Mesenchymal stem cell (in vitro differentiated cells and primary cell): ENCODE measurements at regions not wholly inside any gene's neighbourhood (a gene's known extent, or its start where the extent isn't known, plus 50 kb on each side); places are given as distances from the start of the nearest gene placed in this dataset.

Source experiments
- DNase-seq: peaks from one replicate; pipeline ENCODE4 v3.0.0-alpha.2; 2013
- H2AFZ ChIP-seq: one replicate; pipeline ENCODE4 v1.6.1; 2013; ENCODE audit warnings: low read depth, mild to moderate bottlenecking, control low read depth, inconsistent platforms, low read length, moderate library complexity
- H2AK5ac ChIP-seq: 2 replicates; pipeline ENCODE4 v1.6.1; 2013; ENCODE audit warnings: low read length, moderate library complexity, mild to moderate bottlenecking, inconsistent platforms; ENCODE audit not compliant: severe bottlenecking
- H2BK120ac ChIP-seq: one replicate; pipeline ENCODE4 v1.6.1; 2013; ENCODE audit warnings: low read depth, mild to moderate bottlenecking, inconsistent platforms, low read length, moderate library complexity
- H2BK12ac ChIP-seq, 2 experiments: one replicate each; pipeline ENCODE4 v1.6.1; 2013; ENCODE audit warnings: inconsistent platforms in 2 of 2, low read length in 2 of 2, mild to moderate bottlenecking in 2 of 2, moderate library complexity in 2 of 2, control low read depth in 1 of 2
- H2BK15ac ChIP-seq: one replicate; pipeline ENCODE4 v1.6.1; 2013; ENCODE audit warnings: mild to moderate bottlenecking, low read depth, inconsistent platforms; ENCODE audit not compliant: poor library complexity, severe bottlenecking
- H2BK5ac ChIP-seq: 2 replicates; pipeline ENCODE4 v1.6.1; 2013; ENCODE audit warnings: low read depth, mild to moderate bottlenecking, low read length, control low read depth, inconsistent platforms; ENCODE audit not compliant: poor library complexity, severe bottlenecking
- H3K14ac ChIP-seq, 2 experiments: one replicate each; pipeline ENCODE4 v1.6.1; 2013; ENCODE audit warnings: inconsistent platforms in 2 of 2, low read length in 2 of 2, control low read depth in 1 of 2, mild to moderate bottlenecking in 1 of 2, moderate library complexity in 1 of 2
- H3K18ac ChIP-seq, 2 experiments: one replicate each; pipeline ENCODE4 v1.6.1; 2013; ENCODE audit warnings: inconsistent platforms in 2 of 2, low read length in 2 of 2, control low read depth in 1 of 2, low read depth in 1 of 2, mild to moderate bottlenecking in 1 of 2
- H3K23ac ChIP-seq, 2 experiments: one replicate each; pipeline ENCODE4 v1.6.1; 2013; ENCODE audit warnings: inconsistent platforms in 2 of 2, low read length in 2 of 2, mild to moderate bottlenecking in 2 of 2, moderate library complexity in 2 of 2, control low read depth in 1 of 2
- H3K27ac ChIP-seq: 2 replicates; pipeline ENCODE4 v1.5.1; 2013; ENCODE audit warnings: mild to moderate bottlenecking, moderate library complexity, low read length, control low read depth, inconsistent platforms; ENCODE audit not compliant: poor library complexity, severe bottlenecking
- H3K27me3 ChIP-seq, 2 experiments: 2 replicates each; pipeline versions ENCODE4 v1.6.1 to v1.7.0; 2013; ENCODE audit warnings: low read length in 2 of 2, mild to moderate bottlenecking in 2 of 2, moderate library complexity in 2 of 2, control low read depth in 1 of 2, inconsistent platforms in 1 of 2; ENCODE audit not compliant: control insufficient read depth in 1 of 2, insufficient read depth in 1 of 2
- H3K36me3 ChIP-seq, 2 experiments: 2 replicates each; pipeline versions ENCODE4 v1.6.1 to v1.7.0; 2013; ENCODE audit warnings: low read length in 2 of 2, control low read depth in 1 of 2, inconsistent platforms in 1 of 2, low read depth in 1 of 2, mild to moderate bottlenecking in 1 of 2; ENCODE audit not compliant: insufficient read depth in 2 of 2, control insufficient read depth in 1 of 2
- H3K4ac ChIP-seq, 2 experiments: one replicate each; pipeline ENCODE4 v1.6.1; 2013; ENCODE audit warnings: inconsistent platforms in 2 of 2, low read length in 2 of 2, mild to moderate bottlenecking in 2 of 2, moderate library complexity in 2 of 2, control low read depth in 1 of 2, low read depth in 1 of 2
- H3K4me1 ChIP-seq: 2 replicates; pipeline ENCODE4 v1.6.1; 2013; ENCODE audit warnings: low read depth, low read length, control low read depth; ENCODE audit not compliant: control insufficient read depth, insufficient read depth
- H3K4me2 ChIP-seq: 2 replicates; pipeline ENCODE4 v1.6.1; 2013; ENCODE audit warnings: low read length, mild to moderate bottlenecking, inconsistent platforms; ENCODE audit not compliant: poor library complexity, severe bottlenecking
- H3K4me3 ChIP-seq, 2 experiments: 2 replicates each; pipeline versions ENCODE4 v1.5.1 to v1.7.0; 2013; ENCODE audit warnings: low read length in 2 of 2, mild to moderate bottlenecking in 2 of 2, control low read depth in 1 of 2, low read depth in 1 of 2; ENCODE audit not compliant: insufficient read depth in 1 of 2
- H3K79me1 ChIP-seq: replicated peaks from 2 replicates; pipeline ENCODE4 v1.6.1; 2013; ENCODE audit warnings: mild to moderate bottlenecking, control low read depth, low read length, inconsistent platforms; ENCODE audit not compliant: poor library complexity, severe bottlenecking
- H3K9ac ChIP-seq: 2 replicates; pipeline ENCODE4 v1.7.0; 2013; ENCODE audit warnings: mild to moderate bottlenecking, low read length, moderate library complexity
- H3K9me3 ChIP-seq: 2 replicates; pipeline ENCODE4 v1.7.0; 2013; ENCODE audit warnings: mild to moderate bottlenecking, low read length; ENCODE audit not compliant: control insufficient read depth
- H4K8ac ChIP-seq: one replicate; pipeline ENCODE4 v1.6.1; 2013; ENCODE audit warnings: inconsistent platforms, mild to moderate bottlenecking, low read length, moderate library complexity
- H4K91ac ChIP-seq: one replicate; pipeline ENCODE4 v1.6.1; 2013; ENCODE audit warnings: mild to moderate bottlenecking, low read length, inconsistent platforms
- WGBS: methylation state at CpG from one replicate; pipeline ENCODE4 v1.1.7; 2013; ENCODE audit warnings: mixed read lengths; 5-methylcytosine and 5-hydroxymethylcytosine counted together

GRCh38 chr13:21930536-21930935 lies 259.7 kb downstream of the FGF9 start:
- Histone ChIP-seq H3K23ac (no peak overlapping the region), H3K27me3 (no peaks in the 10 kb centered on the region), H3K79me1 (no peaks in the 10 kb centered on the region), H3K14ac (no peak overlapping the region), H3K18ac (no peak overlapping the region), H4K91ac (no peak overlapping the region), H3K9ac (no peak overlapping the region), H2AFZ (no peak overlapping the region), H3K9me3 (no peaks in the 10 kb centered on the region), H2BK15ac (no peak overlapping the region), H3K4ac (no peak overlapping the region), H2BK12ac (no peak overlapping the region), H2AK5ac (no peak overlapping the region), H2BK5ac (no peak overlapping the region), H3K4me1 (no peaks in the 10 kb centered on the region), H2BK120ac (no peak overlapping the region), H3K4me3 (no peak overlapping the region), H3K4me2 (no peak overlapping the region), H3K27ac (no peak overlapping the region), H3K36me3 (no peaks in the 10 kb centered on the region), H4K8ac (no peak overlapping the region)
- WGBS, result 50% methylated on average over 6 of the region's 6 CpGs
- DNase-seq, result no peak

GRCh38 chr13:21932578-21932977 lies 261.7 kb downstream of the FGF9 start:
- no peak overlapping the region for H2BK120ac ChIP-seq
- H3K14ac ChIP-seq, result no peak overlapping the region
- no peak overlapping the region for H3K18ac ChIP-seq
- no peaks in the 10 kb centered on the region for H3K27me3 ChIP-seq
- H3K4me1 ChIP-seq, result no peaks in the 10 kb centered on the region
- no peak overlapping the region for H4K8ac ChIP-seq
- H2BK5ac ChIP-seq, result no peak overlapping the region
- H3K27ac ChIP-seq, result no peak overlapping the region
- no peak overlapping the region for H3K23ac ChIP-seq
- H3K4me2 ChIP-seq, result no peak overlapping the region
- DNase-seq, result no peak
- no peak overlapping the region for H3K9ac ChIP-seq
- 80% methylated on average over 1 of the region's 2 CpGs for WGBS
- no peak overlapping the region for H4K91ac ChIP-seq
- no peaks in the 10 kb centered on the region for H3K9me3 ChIP-seq
- no peak overlapping the region for H2BK15ac ChIP-seq
- H2BK12ac ChIP-seq, result no peak overlapping the region
- no peak overlapping the region for H2AFZ ChIP-seq
- H3K4me3 ChIP-seq, result no peak overlapping the region
- no peak overlapping the region for H3K4ac ChIP-seq
- H3K79me1 ChIP-seq, result no peaks in the 10 kb centered on the region
- H2AK5ac ChIP-seq, result no peak overlapping the region
- H3K36me3 ChIP-seq, result no peaks in the 10 kb centered on the region

GRCh38 chr13:21932996-21933395 lies 262.1 kb downstream of the FGF9 start:
- no peak overlapping the region for H3K4me2 ChIP-seq
- no peaks in the 10 kb centered on the region for H3K79me1 ChIP-seq
- H3K9ac ChIP-seq, result no peak overlapping the region
- H3K4me1 ChIP-seq, result no peaks in the 10 kb centered on the region
- no peaks in the 10 kb centered on the region for H3K27me3 ChIP-seq
- H2BK15ac ChIP-seq, result no peak overlapping the region
- H3K4ac ChIP-seq, result no peak overlapping the region
- H2BK5ac ChIP-seq, result no peak overlapping the region
- H3K9me3 ChIP-seq, result no peaks in the 10 kb centered on the region
- H4K8ac ChIP-seq, result no peak overlapping the region
- no peak overlapping the region for H3K18ac ChIP-seq
- no peak overlapping the region for H2AK5ac ChIP-seq
- no peak overlapping the region for H3K14ac ChIP-seq
- no peak overlapping the region for H3K23ac ChIP-seq
- H2AFZ ChIP-seq, result no peak overlapping the region
- no peaks in the 10 kb centered on the region for H3K36me3 ChIP-seq
- no peak overlapping the region for H2BK120ac ChIP-seq
- no peak overlapping the region for H3K4me3 ChIP-seq
- DNase-seq, result no peak
- no peak overlapping the region for H4K91ac ChIP-seq
- no peak overlapping the region for H3K27ac ChIP-seq
- WGBS, result 51% methylated on average over 6 of the region's 6 CpGs
- no peak overlapping the region for H2BK12ac ChIP-seq

- no peak for DNase-seq
- Histone ChIP-seq H3K9me3 (no peaks in the 10 kb centered on the region), H3K9ac (no peak overlapping the region), H2AFZ (no peak overlapping the region), H3K18ac (no peak overlapping the region), H3K23ac (no peak overlapping the region), H4K8ac (no peak overlapping the region), H3K4me3 (no peak overlapping the region), H2AK5ac (no peak overlapping the region), H4K91ac (no peak overlapping the region), H2BK120ac (no peak overlapping the region), H3K4me2 (no peak overlapping the region), H3K14ac (no peak overlapping the region), H3K27me3 (no peaks in the 10 kb centered on the region), H2BK15ac (no peak overlapping the region), H3K4ac (no peak overlapping the region), H3K27ac (no peak overlapping the region), H3K4me1 (no peaks in the 10 kb centered on the region), H2BK12ac (no peak overlapping the region), H3K79me1 (no peaks in the 10 kb centered on the region), H2BK5ac (no peak overlapping the region), H3K36me3 (no peaks in the 10 kb centered on the region)
- 88% methylated on average over 9 of the region's 9 CpGs for whole genome bisulfite sequencing
Measured at GRCh38 chr13:21934284-21934683, 263.4 kb downstream of the FGF9 start.
